GM19328 (cell line): ENCODE measurements at regions not wholly inside any gene's neighbourhood (a gene's known extent, or its start where the extent isn't known, plus 50 kb on each side); places are given as distances from the start of the nearest gene placed in this dataset.
A peak's percentile ranks its signal among the peaks of the same experiment; 100 is the strongest.

Source experiments
- ATAC-seq: cut with Tn5 transposase; IDR thresholded peaks from one replicate; pipeline ENCODE4 v1.9.1; 2021; ENCODE audit warnings: mild to moderate bottlenecking, moderate library complexity; ENCODE audit not compliant: unreplicated experiment

- no peak for ATAC-seq
Measured at GRCh38 chr7:132672200-132672990, 96.1 kb upstream of the PLXNA4 start.

- no peak for ATAC-seq
Measured at GRCh38 chr7:132666774-132667172, 90.5 kb upstream of the PLXNA4 start.

- no peak for ATAC-seq
Measured at GRCh38 chr7:132666071-132666773, 90.0 kb upstream of the PLXNA4 start.

- ATAC-seq = no peak
Measured at GRCh38 chr7:132656846-132657776, 80.8 kb upstream of the PLXNA4 start.

GRCh38 chr7:132656341-132656740 lies 80.1 kb upstream of the PLXNA4 start:
- ATAC-seq = no peak

GRCh38 chr7:132655131-132655727 lies 79.0 kb upstream of the PLXNA4 start:
- ATAC-seq = no peak

- ATAC-seq = peak; percentile 65
Measured at GRCh38 chr7:132654150-132654549, 77.9 kb upstream of the PLXNA4 start.

GRCh38 chr7:132653366-132653930 lies 77.2 kb upstream of the PLXNA4 start:
- no peak for ATAC-seq

GRCh38 chr7:132652507-132652906 lies 76.2 kb upstream of the PLXNA4 start:
- no peak for ATAC-seq

- ATAC-seq = no peak
Measured at GRCh38 chr7:132650498-132650897, 74.2 kb upstream of the PLXNA4 start.

GRCh38 chr7:132647311-132647710 lies 71.0 kb upstream of the PLXNA4 start:
- no peak for ATAC-seq

- ATAC-seq = no peak
Measured at GRCh38 chr7:132646052-132646451, 69.8 kb upstream of the PLXNA4 start.

- ATAC-seq = no peak
Measured at GRCh38 chr7:132643302-132643701, 67.0 kb upstream of the PLXNA4 start.

- no peak for ATAC-seq
Measured at GRCh38 chr7:132641238-132641637, 65.0 kb upstream of the PLXNA4 start.

- no peak for ATAC-seq
Measured at GRCh38 chr7:132639983-132640382, 63.7 kb upstream of the PLXNA4 start.

- ATAC-seq = no peak
Measured at GRCh38 chr7:132638000-132638399, 61.7 kb upstream of the PLXNA4 start.

GRCh38 chr7:132636581-132636980 lies 60.3 kb upstream of the PLXNA4 start:
- ATAC-seq = no peak

- ATAC-seq = no peak
Measured at GRCh38 chr7:132635127-132635526, 58.9 kb upstream of the PLXNA4 start.

GRCh38 chr7:132630834-132631233 lies 54.6 kb upstream of the PLXNA4 start:
- ATAC-seq = no peak
